ENCODE measurements at regions not wholly inside any gene's neighbourhood (a gene's known extent, or its start where the extent isn't known, plus 50 kb on each side); places are given as distances from the start of the nearest gene placed in this dataset.
"Not testable (repeated sequence)": the region's sequence is repeated elsewhere in the genome, so short reads cannot be mapped to it uniquely, and the experiment has no call there.

GRCh38 chr3:6498944-6499343 lies 362.0 kb upstream of the GRM7 start:
- H2AFZ ChIP-seq (ENCODE audit: low read length); in situ Hi-C loops (cut with HindIII; ENCODE audit: extremely low pct_ligation_motif_present, low pct_unique_long_range_greater_than_20kb); CTCF ChIA-PET (ENCODE audit: low intra/inter-chr PET ratio, low total read pairs); H3K4me3 ChIP-seq (replicated peaks in 1 of 3; ENCODE audit: insufficient read depth in 1 of 3, low read depth in 2 of 3, low read length in 3 of 3); H3K79me2 ChIP-seq (ENCODE audit: insufficient read depth, low read length); H3K9ac ChIP-seq (ENCODE audit: insufficient read depth, low read depth, low read length); POLR2A ChIA-PET; BruUV-seq (replicated peaks); H3K4me1 ChIP-seq (ENCODE audit: insufficient read depth, low read length); H3K4me2 ChIP-seq (ENCODE audit: low read depth, low read length); FAIRE-seq; H3K36me3 ChIP-seq (replicated peaks in 1 of 2; ENCODE audit: control insufficient read depth in 1 of 2, insufficient read depth in 2 of 2, low read length in 2 of 2); H4K20me1 ChIP-seq (ENCODE audit: insufficient read depth, low read length); ATAC-seq; H3K27ac ChIP-seq (ENCODE audit: extremely low read length, insufficient read depth, low read length); DNase-seq (ENCODE audit: low spot score); intact Hi-C loops (cut with micrococcal nuclease; ENCODE audit: unreplicated experiment); H3K27me3 ChIP-seq (ENCODE audit: control insufficient read depth in 1 of 2, insufficient read depth in 2 of 2, low read length in 2 of 2): not testable (repeated sequence)
- WGBS (ENCODE audit: low lambda C conversion rate), result 78% methylated on average over 4 of the region's 4 CpGs
- peaks cover 43% of the 10 kb centered on the region for H3K9me3 ChIP-seq (ENCODE audit: low read length)

GRCh38 chr3:6504347-6504746 lies 356.6 kb upstream of the GRM7 start:
- Histone ChIP-seq H3K9ac (ENCODE audit: insufficient read depth, low read depth, low read length) (no peak overlapping the region), H3K36me3 (replicated peaks in 1 of 2; ENCODE audit: control insufficient read depth in 1 of 2, insufficient read depth in 2 of 2, low read length in 2 of 2) (no peaks in the 10 kb centered on the region), H3K4me3 (replicated peaks in 1 of 3; ENCODE audit: insufficient read depth in 1 of 3, low read depth in 2 of 3, low read length in 3 of 3) (no peak overlapping the region), H3K9me3 (ENCODE audit: low read length) (peaks cover 46% of the 10 kb centered on the region), H3K79me2 (ENCODE audit: insufficient read depth, low read length) (no peaks in the 10 kb centered on the region), H2AFZ (ENCODE audit: low read length) (no peak overlapping the region), H4K20me1 (ENCODE audit: insufficient read depth, low read length) (no peaks in the 10 kb centered on the region), H3K27me3 (ENCODE audit: control insufficient read depth in 1 of 2, insufficient read depth in 2 of 2, low read length in 2 of 2) (no peaks in the 10 kb centered on the region), H3K4me2 (ENCODE audit: low read depth, low read length) (no peak overlapping the region), H3K4me1 (ENCODE audit: insufficient read depth, low read length) (no peaks in the 10 kb centered on the region), H3K27ac (ENCODE audit: extremely low read length, insufficient read depth, low read length) (no peak overlapping the region)
- FAIRE-seq (no peak), ATAC-seq (no peak), DNase-seq (ENCODE audit: low spot score) (no peak)
- ChIA-PET POLR2A (no interaction called here), CTCF (ENCODE audit: low intra/inter-chr PET ratio, low total read pairs) (no interaction called here)
- no TSS peak for BruUV-seq (replicated peaks)
- WGBS (ENCODE audit: low lambda C conversion rate), result 43% methylated on average over 2 of the region's 2 CpGs
- TF ChIP-seq FOXJ3 (CRISPR knock-in tag; IDR thresholded peaks at IDR 0.05; ENCODE audit: borderline replicate concordance) (no peak), EZH2 (conservative IDR thresholded peaks at IDR 0.05; ENCODE audit: low read depth, low read length) (no peak), ZBTB42 (CRISPR knock-in tag; IDR thresholded peaks at IDR 0.05) (no peak), PTBP1 (IDR thresholded peaks at IDR 0.05; ENCODE audit: low read depth, low read length, poor library complexity, severe bottlenecking) (no peak), ZNF207 (IDR thresholded peaks at IDR 0.05; ENCODE audit: borderline replicate concordance) (no peak), ASH2L (IDR thresholded peaks at IDR 0.05; ENCODE audit: insufficient read length, low read depth, low read length) (no peak), ZSCAN20 (CRISPR knock-in tag; IDR thresholded peaks at IDR 0.05; ENCODE audit: borderline replicate concordance) (no peak), TEAD2 (CRISPR knock-in tag; IDR thresholded peaks at IDR 0.05) (no peak), NR0B2 (CRISPR knock-in tag; IDR thresholded peaks at IDR 0.05) (no peak), HMGA1 (CRISPR knock-in tag; conservative IDR thresholded peaks at IDR 0.05) (no peak)
- intact Hi-C loops (cut with micrococcal nuclease; ENCODE audit: unreplicated experiment), result no loop called here
- in situ Hi-C loops (cut with HindIII; ENCODE audit: extremely low pct_ligation_motif_present, low pct_unique_long_range_greater_than_20kb), result no loop called here
